WTC11 (cell line): ENCODE measurements at regions not wholly inside any gene's neighbourhood (a gene's known extent, or its start where the extent isn't known, plus 50 kb on each side); places are given as distances from the start of the nearest gene placed in this dataset.

Experiments
- ATAC-seq: fragments of 200-7000 bp; cut with Tn5 transposase; 2 replicates; pipeline ENCODE4 v1.10.0; 2021; ENCODE audit warnings: mild to moderate bottlenecking, moderate library complexity
- CTCF ChIA-PET: fragments of 300-600 bp; sonication (Branson Sonifier 250); formaldehyde crosslinking; loops from one replicate; lab custom pipeline; 2021; ENCODE audit warnings: antibody characterized with exemption; lab: Charles Lee
- POLR2A ChIA-PET: fragments of 350-600 bp; sonication (Branson Sonifier 250); formaldehyde crosslinking; loops from one replicate; lab custom pipeline; 2021; ENCODE audit warnings: antibody characterized with exemption; lab: Charles Lee
- DNase-seq: peaks from one replicate; pipeline ENCODE4 v3.0.0; 2021; ENCODE audit warnings: low spot score
- H3K27ac Mint-ChIP-seq: 2 replicates; pipeline ENCODE4 v1.8.0; 2021; ENCODE audit warnings: mixed read lengths
- H3K27me3 Mint-ChIP-seq: 2 replicates; pipeline ENCODE4 v1.8.0; 2021; ENCODE audit warnings: low read depth, mild to moderate bottlenecking, moderate library complexity, mixed read lengths
- H3K36me3 Mint-ChIP-seq: 2 replicates; pipeline ENCODE4 v1.8.0; 2021; ENCODE audit warnings: mixed read lengths
- H3K4me1 Mint-ChIP-seq: 2 replicates; pipeline ENCODE4 v1.8.0; 2022; ENCODE audit warnings: mixed read lengths
- H3K4me3 Mint-ChIP-seq: 2 replicates; pipeline ENCODE4 v1.8.0; 2021; ENCODE audit warnings: mild to moderate bottlenecking, moderate library complexity, mixed read lengths
- H3K9me3 Mint-ChIP-seq: 2 replicates; pipeline ENCODE4 v1.8.0; 2021; ENCODE audit warnings: mixed read lengths
- AR ChIP-seq: fragments of 250-450 bp; sonication (Bioruptor Pico); IDR thresholded peaks from 2 replicates; pipeline ENCODE4 v1.9.0; 2021; ENCODE audit warnings: mild to moderate bottlenecking
- ATF1 ChIP-seq: sonication (generic); formaldehyde crosslinking; IDR thresholded peaks from 2 replicates; pipeline ENCODE4 v1.8.1; 2023; ENCODE audit warnings: mild to moderate bottlenecking, moderate library complexity, missing genetic modification reagents
- CDX4 ChIP-seq: fragments of 250-450 bp; sonication (Bioruptor Pico); IDR thresholded peaks from 2 replicates; pipeline ENCODE4 v1.9.0; 2021; ENCODE audit warnings: moderate library complexity, mild to moderate bottlenecking, inconsistent platforms, borderline replicate concordance
- CREM ChIP-seq: sonication (generic); formaldehyde crosslinking; IDR thresholded peaks from 2 replicates; pipeline ENCODE4 v1.8.1; 2022; ENCODE audit warnings: mild to moderate bottlenecking, missing genetic modification reagents, moderate library complexity
- E2F1 ChIP-seq: sonication (generic); formaldehyde crosslinking; IDR thresholded peaks from 2 replicates; pipeline ENCODE4 v1.8.0; 2022; ENCODE audit warnings: mild to moderate bottlenecking, missing genetic modification reagents
- ERG ChIP-seq: fragments of 250-450 bp; sonication (Bioruptor Pico); IDR thresholded peaks from 2 replicates; pipeline ENCODE4 v1.8.0; 2021; ENCODE audit warnings: mild to moderate bottlenecking
- ESRRA ChIP-seq: sonication (generic); formaldehyde crosslinking; IDR thresholded peaks from 2 replicates; pipeline ENCODE4 v1.8.1; 2022; ENCODE audit warnings: mild to moderate bottlenecking, missing genetic modification reagents, borderline replicate concordance
- FOXK1 ChIP-seq: sonication (generic); formaldehyde crosslinking; IDR thresholded peaks from 2 replicates; pipeline ENCODE4 v1.8.0; 2022; ENCODE audit warnings: mild to moderate bottlenecking, moderate library complexity, missing genetic modification reagents
- GABPB1 ChIP-seq: sonication (generic); formaldehyde crosslinking; IDR thresholded peaks from 2 replicates; pipeline ENCODE4 v1.8.1; 2023; ENCODE audit warnings: mild to moderate bottlenecking, missing genetic modification reagents
- MYBL2 ChIP-seq: sonication (generic); formaldehyde crosslinking; IDR thresholded peaks from 2 replicates; pipeline ENCODE4 v1.8.1; 2023; ENCODE audit warnings: mild to moderate bottlenecking, moderate library complexity, missing genetic modification reagents
- NFATC4 ChIP-seq: fragments of 250-450 bp; sonication (Bioruptor Pico); IDR thresholded peaks from 2 replicates; pipeline ENCODE4 v1.9.0; 2021; ENCODE audit warnings: mild to moderate bottlenecking
- NFYB ChIP-seq: sonication (generic); formaldehyde crosslinking; conservative IDR thresholded peaks from 2 replicates; pipeline ENCODE4 v1.8.0; 2022; ENCODE audit warnings: low read depth, missing genetic modification reagents
- NR3C1 ChIP-seq: sonication (generic); formaldehyde crosslinking; conservative IDR thresholded peaks from 2 replicates; pipeline ENCODE4 v1.8.1; 2023; ENCODE audit warnings: low read depth, mild to moderate bottlenecking, missing genetic modification reagents
- SOX15 ChIP-seq: fragments of 250-450 bp; sonication (Bioruptor Pico); IDR thresholded peaks from 2 replicates; pipeline ENCODE4 v1.9.0; 2021; ENCODE audit warnings: mild to moderate bottlenecking
- TEAD1 ChIP-seq: sonication (generic); formaldehyde crosslinking; IDR thresholded peaks from 2 replicates; pipeline ENCODE4 v1.8.0; 2022; ENCODE audit warnings: mild to moderate bottlenecking, missing genetic modification reagents
- TEAD4 ChIP-seq: sonication (generic); formaldehyde crosslinking; IDR thresholded peaks from 2 replicates; pipeline ENCODE4 v1.8.0; 2022; ENCODE audit warnings: mild to moderate bottlenecking, missing genetic modification reagents
- TP53 ChIP-seq: sonication (generic); formaldehyde crosslinking; IDR thresholded peaks from 2 replicates; pipeline ENCODE4 v1.8.1; 2023; ENCODE audit warnings: mild to moderate bottlenecking, missing genetic modification reagents
- ZMAT4 ChIP-seq: fragments of 250-450 bp; sonication (Bioruptor Pico); IDR thresholded peaks from 2 replicates; pipeline ENCODE4 v1.9.0; 2021; ENCODE audit warnings: mild to moderate bottlenecking
- ZNF263 ChIP-seq: sonication (generic); formaldehyde crosslinking; IDR thresholded peaks from 2 replicates; pipeline ENCODE4 v1.8.1; 2022; ENCODE audit warnings: low read depth, mild to moderate bottlenecking, moderate library complexity, missing genetic modification reagents
- ZNF425 ChIP-seq: fragments of 250-450 bp; sonication (Bioruptor Pico); conservative IDR thresholded peaks from 2 replicates; pipeline ENCODE4 v1.9.0; 2021; ENCODE audit warnings: mild to moderate bottlenecking
- ZNF671 ChIP-seq: fragments of 250-450 bp; sonication (Bioruptor Pico); IDR thresholded peaks from 2 replicates; pipeline ENCODE4 v1.8.0; 2021; ENCODE audit warnings: mild to moderate bottlenecking
- ZSCAN18 ChIP-seq: fragments of 250-450 bp; sonication (Bioruptor Pico); IDR thresholded peaks from 2 replicates; pipeline ENCODE4 v2.1.2; 2022; ENCODE audit warnings: mild to moderate bottlenecking, moderate library complexity

GRCh38 chrX:150199803-150200202 lies 163.3 kb upstream of the MAMLD1 start:
- POLR2A ChIA-PET, result no interaction called here
- Mint-ChIP-seq H3K4me1 (peaks cover 3% of the 10 kb centered on the region; the same call in 1 of the 2 replicates), H3K36me3 (no peaks in the 10 kb centered on the region), H3K4me3 (no peak overlapping the region), H3K9me3 (no peaks in the 10 kb centered on the region), H3K27me3 (no peaks in the 10 kb centered on the region), H3K27ac (no peak overlapping the region)
- TF ChIP-seq ESRRA (CRISPR knock-in tag), result no peak
- no peak for TF ChIP-seq ZNF263 (CRISPR knock-in tag)
- no peak for TF ChIP-seq CREM (CRISPR knock-in tag)
- TF ChIP-seq AR (CRISPR knock-in tag), result no peak
- DNase-seq (no peak), ATAC-seq (no peak)
- CTCF ChIA-PET, result no interaction called here

GRCh38 chrX:150200361-150200760 lies 162.8 kb upstream of the MAMLD1 start:
- DNase-seq, result no peak
- H3K36me3 Mint-ChIP-seq, result no peaks in the 10 kb centered on the region
- ATAC-seq, result no peak
- H3K4me3 Mint-ChIP-seq, result no peak overlapping the region
- no peak overlapping the region for H3K27ac Mint-ChIP-seq
- no peaks in the 10 kb centered on the region for H3K27me3 Mint-ChIP-seq
- POLR2A ChIA-PET, result no interaction called here
- CTCF ChIA-PET, result no interaction called here
- no peak for TF ChIP-seq TP53 (CRISPR knock-in tag)
- TF ChIP-seq ZNF425, result no peak
- no peak for TF ChIP-seq ESRRA (CRISPR knock-in tag)
- no peak for TF ChIP-seq FOXK1
- no peak for TF ChIP-seq ATF1
- no peak for TF ChIP-seq TEAD1 (CRISPR knock-in tag)
- TF ChIP-seq SOX15 (CRISPR knock-in tag), result no peak
- no peak for TF ChIP-seq ZSCAN18
- TF ChIP-seq MYBL2 (CRISPR knock-in tag), result no peak
- TF ChIP-seq NR3C1, result no peak
- TF ChIP-seq ZMAT4 (CRISPR knock-in tag), result no peak
- TF ChIP-seq NFYB (CRISPR knock-in tag), result no peak
- no peak for TF ChIP-seq E2F1 (CRISPR knock-in tag)
- no peaks in the 10 kb centered on the region for H3K9me3 Mint-ChIP-seq
- H3K4me1 Mint-ChIP-seq, result peaks cover 3% of the 10 kb centered on the region; the same call in 1 of the 2 replicates

- CTCF ChIA-PET, result no interaction called here
- no peaks in the 10 kb centered on the region for H3K27me3 Mint-ChIP-seq
Measured at GRCh38 chrX:150200820-150201287, 162.3 kb upstream of the MAMLD1 start.

More at GRCh38 chrX:150200820-150201287, 162.3 kb upstream of the MAMLD1 start:
- Mint-ChIP-seq H3K27ac (no peak overlapping the region), H3K36me3 (no peaks in the 10 kb centered on the region), H3K9me3 (no peaks in the 10 kb centered on the region), H3K4me3 (no peak overlapping the region), H3K4me1 (peaks cover 3% of the 10 kb centered on the region; the same call in 1 of the 2 replicates)
- DNase-seq (no peak), ATAC-seq (no peak)
- TF ChIP-seq ZNF671 (CRISPR knock-in tag) (no peak), ATF1 (no peak), TEAD4 (no peak), CDX4 (CRISPR knock-in tag) (no peak), NFATC4 (CRISPR knock-in tag) (no peak), GABPB1 (CRISPR knock-in tag) (peak; percentile 57), ERG (CRISPR knock-in tag) (no peak)
- POLR2A ChIA-PET, result no interaction called here
